ENCODE measurements at regions not wholly inside any gene's neighbourhood (a gene's known extent, or its start where the extent isn't known, plus 50 kb on each side); places are given as distances from the start of the nearest gene placed in this dataset.
"Not testable (repeated sequence)": the region's sequence is repeated elsewhere in the genome, so short reads cannot be mapped to it uniquely, and the experiment has no call there.

DNA sequence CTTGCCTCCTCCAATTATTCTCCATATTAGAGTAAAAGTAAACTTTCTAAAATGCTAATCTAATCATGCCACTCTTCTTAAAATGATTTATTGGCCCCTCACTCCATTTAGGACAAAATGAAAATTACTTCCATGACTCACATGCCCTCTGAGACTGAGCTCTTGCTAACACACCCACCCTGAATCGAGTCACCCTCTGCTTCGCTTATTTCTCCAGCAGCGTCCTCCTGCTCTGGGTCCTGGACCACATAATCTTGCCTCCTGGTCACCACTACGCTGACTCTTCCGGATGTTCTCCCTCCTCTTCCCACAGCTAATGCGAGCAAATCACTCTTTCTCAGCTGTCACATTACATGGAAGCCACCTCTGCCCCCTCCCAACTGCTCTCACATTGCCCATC is 384.0 kb upstream of the FZD8 start:
- no peak for DNase-seq

DNA sequence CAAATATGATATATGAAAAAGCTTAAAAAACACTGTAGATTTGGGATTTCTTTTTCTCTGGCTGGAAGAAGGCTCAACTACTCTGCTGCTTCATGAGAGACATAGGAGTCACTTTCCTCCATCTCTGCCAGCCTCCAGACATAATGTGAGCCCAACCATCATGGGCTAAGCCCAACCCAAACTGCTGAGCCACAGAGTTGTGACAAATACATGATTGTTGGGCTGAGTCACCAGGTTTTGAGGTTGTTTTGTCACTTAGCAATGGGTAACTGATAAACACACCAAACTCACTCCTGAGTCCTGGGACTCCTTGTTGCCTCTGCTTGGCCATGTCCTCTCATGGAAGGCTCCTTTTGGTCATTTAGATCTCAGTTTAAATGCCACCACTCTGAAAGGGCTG is 381.8 kb upstream of the FZD8 start:
- no peak for DNase-seq

DNA sequence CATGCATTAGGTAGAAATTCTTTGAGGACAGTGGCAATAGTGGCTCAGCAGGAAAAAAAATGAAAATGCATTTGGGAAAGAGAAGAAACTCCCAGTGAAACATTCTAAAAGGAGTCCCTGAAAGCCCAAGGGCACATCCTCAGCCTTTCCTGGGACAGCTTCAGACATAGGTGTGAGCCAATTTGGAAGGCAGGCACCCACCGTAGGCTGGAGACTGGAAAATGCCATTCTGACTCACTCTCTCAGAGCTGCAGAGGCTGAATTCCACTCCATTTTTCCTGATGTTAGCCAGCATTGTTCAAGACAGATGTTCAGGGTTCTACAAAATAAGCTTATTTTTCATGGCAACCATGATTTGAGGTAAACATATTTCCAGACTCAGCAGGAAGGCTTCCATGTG is 379.0 kb upstream of the FZD8 start:
- DNase-seq: no peak

DNA sequence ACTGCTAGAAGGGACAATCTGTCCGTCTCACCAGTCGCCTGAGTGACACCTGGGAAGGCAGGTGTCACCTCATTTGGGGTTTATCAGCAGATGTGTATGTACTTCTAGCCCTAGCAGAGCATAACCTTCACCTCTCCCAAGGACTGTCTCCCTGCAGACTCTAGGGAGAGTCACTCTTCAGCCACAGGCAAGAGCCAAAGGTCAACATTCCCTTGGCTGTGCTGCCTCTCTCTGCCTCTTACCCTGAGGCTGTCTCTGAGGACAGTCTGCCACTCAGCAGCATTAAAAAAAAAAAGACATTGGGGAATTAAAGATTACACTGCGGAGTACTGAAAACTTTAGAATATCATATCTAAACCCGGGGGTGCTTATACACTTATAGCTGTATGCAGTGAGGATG is 377.7 kb upstream of the FZD8 start:
- no peak for DNase-seq

DNA sequence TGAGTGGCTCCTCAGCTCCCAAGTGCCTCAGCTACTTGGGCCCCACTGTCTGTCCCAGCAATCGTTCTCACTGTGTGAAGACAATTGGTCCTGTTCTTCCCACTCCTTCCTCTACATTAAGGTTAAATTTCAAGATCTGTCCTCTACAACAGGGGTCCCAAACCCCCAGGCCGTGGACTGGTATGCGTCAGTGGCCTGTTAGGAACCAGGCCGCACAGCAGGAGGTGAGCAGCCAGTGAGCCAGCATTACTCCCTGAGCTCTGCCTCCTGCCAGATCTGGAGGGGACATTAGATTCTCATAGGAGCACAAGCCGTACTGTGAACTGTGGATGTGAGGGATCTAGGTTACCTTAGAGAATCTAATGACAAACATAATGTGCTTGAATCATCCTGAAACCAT is 376.9 kb upstream of the FZD8 start:
- DNase-seq: no peak

DNA sequence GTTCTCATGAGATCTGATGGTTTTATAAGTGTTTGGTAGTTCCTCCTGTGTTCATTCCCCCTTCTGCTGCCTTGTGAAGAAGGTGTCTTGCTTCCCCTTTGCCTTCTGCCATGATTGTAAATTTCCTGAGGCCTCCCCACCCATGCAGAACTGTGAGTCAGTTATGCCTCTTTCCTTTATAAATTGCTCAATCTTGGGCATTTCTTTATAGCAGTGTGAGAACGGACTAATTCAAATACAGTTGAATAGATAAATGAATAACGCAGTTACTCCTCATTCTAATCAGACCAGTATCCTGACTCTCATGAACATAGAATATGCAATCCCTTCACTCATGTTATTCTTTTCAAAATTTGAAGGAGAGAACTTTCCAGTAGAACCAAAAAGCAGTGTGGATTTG is 375.0 kb upstream of the FZD8 start:
- DNase-seq: no peak

DNA sequence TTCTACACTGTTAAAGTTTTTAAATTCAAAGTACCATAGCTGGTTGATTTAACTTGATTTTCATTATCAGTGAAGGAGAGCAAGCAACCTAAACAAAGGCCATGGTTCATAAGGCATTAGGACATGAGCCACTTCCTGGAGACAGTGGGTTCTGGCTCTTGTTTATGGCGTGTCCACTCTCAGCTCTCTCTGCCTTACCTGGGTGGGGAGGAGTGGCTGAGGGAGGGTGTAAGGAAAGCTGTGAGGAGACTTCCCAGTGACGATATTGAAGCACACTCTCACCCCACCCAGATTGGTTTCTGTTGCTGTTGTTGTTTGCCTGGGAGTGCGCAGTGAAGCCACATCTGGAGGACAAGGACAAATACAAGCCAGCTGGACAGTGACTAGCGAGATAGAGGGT is 365.3 kb upstream of the FZD8 start:
- no peak for DNase-seq

DNA sequence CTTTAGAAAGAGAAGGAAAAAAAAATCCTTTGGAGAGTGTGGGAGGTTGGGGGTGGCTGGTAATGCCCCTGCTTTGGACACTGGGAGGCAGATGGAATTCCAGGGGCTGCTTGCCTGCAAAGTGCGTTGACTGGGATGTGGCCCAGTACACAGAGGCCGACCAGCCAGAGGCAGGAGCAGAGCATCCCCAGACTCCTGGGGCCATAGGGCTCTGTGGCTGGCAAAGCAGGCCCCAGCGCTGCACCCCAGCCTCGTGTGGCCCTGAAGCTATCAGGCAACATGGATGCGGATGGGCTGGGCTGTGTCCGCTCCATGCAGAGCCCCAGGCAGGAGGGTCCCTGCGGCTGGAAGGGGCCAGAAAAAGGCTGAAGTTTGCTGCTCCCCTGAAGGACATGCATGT is 361.6 kb upstream of the FZD8 start:
- no peak for DNase-seq

DNA sequence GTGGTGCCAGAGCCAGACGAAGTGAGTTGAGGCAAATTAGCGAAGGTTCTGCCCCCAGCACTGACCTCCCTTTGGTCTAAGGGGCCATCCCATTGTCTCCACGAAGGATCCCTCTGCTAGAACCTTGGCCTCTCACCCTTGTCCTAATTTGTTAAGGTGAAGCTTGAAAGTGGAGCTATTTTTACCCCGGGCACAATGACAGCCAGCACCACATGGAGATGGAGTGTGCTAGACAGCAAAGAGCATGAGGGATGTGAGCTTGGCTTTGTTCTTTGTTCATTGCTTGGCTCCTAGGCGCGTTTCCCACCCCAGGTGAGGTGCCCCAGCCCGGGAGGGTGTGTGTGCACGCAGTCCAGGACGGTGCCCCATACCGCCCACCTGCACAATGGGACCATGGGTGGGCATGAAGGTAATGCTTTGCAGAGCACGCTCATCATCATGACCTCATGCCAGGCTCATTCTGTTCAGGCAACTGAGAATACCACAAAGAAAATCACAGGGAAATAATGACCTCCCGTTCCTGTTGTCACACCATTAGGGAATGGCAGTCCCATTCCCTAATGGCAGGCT is 361.0 kb upstream of the FZD8 start:
- DNase-seq: no peak

DNA sequence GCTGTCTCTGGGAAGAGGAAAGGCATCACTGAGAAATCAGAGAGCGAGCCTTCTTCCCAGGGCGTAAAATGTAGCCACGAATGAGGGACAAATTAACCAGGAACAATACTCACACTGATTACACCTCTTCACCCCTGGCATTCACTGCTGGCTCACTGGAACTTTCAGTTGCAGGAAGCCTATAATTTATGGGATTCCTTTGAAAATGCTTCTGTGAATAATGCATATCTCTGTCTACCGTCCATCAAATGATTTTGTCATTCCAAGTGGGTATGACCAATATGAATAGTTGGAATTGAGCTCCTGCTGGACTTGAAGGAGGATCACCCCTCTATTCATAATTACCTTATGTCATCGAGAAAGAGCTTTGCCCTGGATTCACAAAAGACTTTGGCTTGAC is 360.3 kb upstream of the FZD8 start:
- no peak for DNase-seq

DNA sequence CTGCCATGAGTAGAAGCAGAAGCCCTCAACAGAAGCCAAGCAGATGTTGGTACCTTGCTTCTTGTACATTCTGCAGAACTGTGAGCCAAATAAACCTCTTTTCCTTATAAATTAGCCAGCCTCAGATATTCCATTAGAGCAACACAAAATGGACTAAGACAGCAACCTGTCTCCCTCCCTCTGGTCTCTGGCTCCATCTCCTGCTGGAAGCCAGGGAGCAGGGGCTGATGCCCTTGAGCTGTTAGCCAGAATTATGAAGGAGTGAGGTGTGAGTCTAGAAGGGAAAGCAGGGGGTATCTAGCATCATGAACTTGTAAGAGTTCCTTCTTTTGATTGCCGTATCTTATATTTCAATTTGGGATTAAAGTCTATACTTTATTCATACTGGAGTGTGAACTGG is 358.7 kb upstream of the FZD8 start:
- DNase-seq: not testable (repeated sequence)

DNA sequence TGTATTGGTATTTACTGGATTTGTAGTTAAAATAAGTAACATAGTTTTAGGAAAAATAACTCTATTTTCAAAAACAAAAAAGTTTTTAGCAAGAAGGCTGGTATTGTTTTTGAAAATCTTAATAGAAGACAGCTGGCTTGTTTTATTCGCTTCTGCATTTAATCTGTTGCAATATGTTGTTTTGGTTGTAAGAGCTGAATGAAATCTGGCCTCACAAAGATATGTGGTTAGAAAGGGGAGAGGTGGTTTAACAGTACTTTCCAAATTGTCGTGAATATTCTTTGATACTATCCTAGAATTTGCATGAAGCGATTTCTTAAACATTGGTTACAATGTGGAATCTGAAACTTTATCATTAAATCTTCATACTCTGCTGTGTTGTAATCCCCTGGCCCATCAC is 355.9 kb upstream of the FZD8 start:
- no peak for DNase-seq

DNA sequence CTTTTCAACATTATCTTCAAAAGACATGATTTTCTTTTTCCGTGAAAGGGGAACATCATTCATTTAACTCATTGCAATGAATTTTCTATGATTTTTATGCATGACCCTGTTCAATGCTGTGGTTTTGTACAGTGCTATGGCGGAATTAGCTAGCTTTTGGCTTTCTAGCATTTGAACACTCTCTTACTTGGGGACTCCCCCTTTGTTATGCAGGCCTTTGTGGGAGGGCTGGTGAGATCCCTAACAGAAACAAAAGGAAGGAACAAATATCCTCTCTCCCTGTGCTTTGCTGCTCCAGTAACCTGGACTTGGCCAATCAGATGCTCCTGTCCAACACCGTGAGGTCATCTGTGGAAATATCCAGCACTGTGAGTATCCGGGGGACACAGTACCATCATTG is 353.4 kb upstream of the FZD8 start:
- DNase-seq: no peak

DNA sequence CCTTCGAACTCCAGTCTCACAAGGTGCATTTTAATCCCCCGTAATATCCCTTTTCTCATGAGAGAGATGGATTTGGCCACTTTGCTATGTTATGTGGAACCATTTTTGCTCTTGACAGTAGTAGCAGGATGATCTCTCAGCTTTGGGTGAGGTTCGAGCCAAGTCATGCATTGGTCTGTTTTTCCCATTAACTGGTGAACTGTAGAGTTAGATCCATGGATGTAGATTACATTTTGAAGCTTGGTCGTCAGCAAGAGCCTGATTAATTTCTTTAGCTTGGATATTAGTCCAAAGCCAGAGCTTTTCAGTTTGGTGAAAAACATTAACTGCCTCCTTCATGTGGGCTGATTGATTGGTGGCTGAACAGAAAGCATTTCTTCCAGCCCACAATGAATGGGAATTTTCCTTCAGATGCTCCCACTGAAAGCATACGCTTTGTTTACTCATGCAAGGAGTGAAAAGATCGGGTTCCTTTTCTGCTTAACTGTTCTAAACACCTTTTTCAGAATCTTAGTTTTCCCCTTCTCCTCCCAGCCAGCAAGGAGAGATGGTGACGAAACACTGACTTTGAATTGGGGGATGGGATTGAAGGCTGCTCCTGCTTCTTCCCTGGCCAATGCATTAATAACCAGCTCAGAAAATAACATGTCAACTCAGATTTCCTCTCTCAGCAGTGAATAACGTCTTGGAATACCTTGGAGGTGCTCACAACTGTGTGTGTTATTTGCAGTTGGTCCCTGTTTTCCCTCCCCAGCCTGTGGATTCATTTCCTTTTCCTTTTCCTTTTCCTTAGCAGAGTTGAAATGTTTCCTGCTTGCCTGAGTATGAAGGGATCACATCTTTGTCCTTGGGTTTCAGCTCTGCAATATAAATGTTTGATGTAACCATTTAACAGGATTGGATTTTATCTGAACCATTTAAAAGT is 351.8 kb upstream of the FZD8 start:
- no peak for DNase-seq

DNA sequence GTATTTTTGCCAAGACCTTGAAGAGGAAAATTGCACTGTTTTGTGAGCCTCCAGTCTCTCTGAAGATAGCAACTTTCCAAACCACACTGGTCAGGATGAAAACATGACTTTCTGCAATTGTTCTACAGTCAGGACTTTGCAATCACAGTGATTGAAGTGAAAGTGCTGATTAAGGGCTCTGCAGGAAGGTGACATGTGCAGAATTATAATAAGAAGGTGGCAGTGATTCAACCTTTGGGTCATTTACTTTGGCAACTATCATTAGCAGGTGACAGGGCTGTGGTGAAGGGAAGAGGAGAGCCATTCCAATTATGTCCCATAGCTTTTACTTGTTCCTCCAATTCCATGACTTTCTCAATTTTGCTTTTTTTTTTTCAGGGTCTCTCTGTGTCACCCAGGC is 350.0 kb upstream of the FZD8 start:
- no peak for DNase-seq

DNA sequence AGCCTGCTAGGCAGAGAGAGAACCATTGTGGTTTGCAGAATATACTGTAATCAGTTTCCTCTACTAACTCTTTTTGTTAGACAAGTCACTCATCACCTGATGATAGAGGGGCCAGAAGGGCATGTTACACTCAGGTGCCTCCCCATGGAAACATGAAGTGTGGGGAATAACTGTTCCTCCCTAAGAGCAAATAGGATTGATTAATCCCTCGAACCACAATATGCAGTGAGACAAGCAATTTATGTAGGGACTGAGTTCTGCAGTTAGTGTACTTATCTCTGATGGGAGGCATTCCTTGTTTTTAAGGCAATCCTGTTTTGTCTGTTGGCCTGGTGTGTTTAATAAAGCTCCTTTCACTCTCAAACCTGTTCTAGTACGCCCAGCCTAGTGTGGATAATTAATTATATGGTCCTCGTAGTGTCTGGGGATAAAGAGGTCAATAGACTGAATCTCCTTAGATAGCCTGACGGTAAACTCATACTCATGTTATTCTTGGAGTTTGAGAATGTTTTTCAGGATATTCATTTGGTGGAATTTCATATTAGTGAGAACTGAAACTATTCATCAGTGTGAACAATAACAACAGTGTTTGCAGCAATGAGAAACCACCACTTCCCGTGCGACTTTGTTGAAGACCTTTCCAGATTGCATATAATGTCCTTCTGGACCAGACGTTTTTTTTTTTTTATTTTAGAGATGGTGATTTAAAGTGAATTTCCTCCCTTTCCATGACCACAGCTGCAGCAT is 344.8 kb upstream of the FZD8 start:
- no peak for DNase-seq

DNA sequence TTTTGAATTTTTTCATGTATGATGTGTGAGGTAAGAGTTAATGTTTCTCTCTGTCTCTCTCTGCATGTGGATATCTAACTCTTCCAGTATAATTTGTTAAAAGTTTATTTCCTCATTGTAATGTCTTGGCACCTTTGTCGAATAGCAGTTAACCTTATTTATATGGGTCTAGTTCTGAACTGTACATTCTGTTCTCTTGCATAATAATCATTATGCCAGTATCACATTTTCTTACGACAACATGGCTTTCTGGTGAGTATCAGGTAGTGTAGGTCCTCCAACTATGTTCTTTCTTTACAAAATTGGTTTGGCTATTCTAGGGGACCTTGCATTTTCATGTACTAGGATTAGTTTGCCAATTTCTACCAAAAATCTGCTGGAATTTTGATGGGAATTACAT is 337.0 kb upstream of the FZD8 start:
- no peak for DNase-seq

DNA sequence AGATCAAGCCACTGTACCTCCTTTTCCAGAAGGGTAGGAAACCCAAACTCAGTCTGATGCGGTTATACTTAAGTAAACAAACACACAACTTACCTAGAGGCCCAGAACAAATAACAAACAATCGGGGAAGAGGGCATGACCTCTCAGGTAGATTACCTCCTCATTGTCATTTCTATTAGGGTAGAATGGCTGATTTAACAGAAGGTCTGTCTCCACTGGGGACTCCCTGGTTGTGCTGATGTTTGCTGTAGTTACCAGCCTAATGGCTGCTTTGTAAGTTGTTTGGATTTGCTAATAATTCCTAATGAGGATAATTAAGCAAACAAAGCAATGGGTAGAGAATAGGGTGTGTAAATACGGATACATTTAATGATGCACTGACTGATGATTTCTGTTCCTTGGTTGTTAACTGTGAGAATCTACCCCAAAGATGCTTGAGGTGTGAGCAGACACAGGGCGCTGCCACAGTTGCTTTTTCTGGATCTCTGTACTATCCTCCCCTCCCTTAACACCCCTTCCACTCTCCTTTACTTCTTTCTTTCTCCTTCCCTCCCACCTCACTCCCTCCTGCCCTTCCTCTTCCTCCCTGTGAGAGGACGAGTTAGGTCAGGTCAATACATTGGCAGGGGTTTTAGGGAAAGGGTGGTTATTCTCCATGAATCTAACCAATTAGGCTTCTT is 332.0 kb upstream of the FZD8 start:
- DNase-seq: not testable (repeated sequence)

DNA sequence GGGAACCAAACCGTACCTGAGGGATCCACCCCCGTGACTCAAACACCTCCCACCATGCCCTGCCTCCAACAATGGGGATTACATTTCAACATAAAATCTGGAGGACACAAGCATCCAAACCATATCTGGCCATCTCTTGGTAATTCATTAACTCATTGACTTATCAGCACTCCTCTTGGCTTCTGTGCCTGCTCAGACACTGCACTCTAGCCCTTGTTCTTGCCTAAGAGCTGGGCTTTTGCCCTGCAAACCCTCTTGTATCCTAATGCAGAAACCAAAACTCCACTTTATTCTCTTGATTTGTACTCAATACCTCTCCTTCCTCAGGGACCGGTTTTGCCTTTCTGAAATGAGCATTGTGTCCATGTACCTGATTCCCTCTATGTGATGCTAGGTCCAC is 330.2 kb upstream of the FZD8 start:
- no peak for DNase-seq

DNA sequence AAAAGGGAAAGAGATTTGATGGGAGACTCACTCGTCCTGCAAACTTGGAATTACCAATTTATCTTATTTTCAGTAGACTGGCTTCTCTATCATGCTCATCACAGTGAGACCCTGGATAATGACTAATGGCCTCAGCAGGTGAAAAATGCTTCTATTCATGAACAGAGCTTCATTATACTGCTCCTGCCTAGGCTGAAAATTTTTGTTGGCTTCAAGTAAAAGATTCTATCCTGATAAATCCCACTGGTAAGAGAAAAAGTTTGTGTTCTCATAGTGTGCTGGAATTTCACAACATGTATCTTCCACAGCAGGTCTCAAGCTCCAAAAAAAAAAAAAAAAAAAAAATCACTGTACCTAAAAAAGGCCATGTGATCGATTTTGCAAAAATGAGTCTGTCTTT is 329.3 kb upstream of the FZD8 start:
- DNase-seq: no peak

DNA sequence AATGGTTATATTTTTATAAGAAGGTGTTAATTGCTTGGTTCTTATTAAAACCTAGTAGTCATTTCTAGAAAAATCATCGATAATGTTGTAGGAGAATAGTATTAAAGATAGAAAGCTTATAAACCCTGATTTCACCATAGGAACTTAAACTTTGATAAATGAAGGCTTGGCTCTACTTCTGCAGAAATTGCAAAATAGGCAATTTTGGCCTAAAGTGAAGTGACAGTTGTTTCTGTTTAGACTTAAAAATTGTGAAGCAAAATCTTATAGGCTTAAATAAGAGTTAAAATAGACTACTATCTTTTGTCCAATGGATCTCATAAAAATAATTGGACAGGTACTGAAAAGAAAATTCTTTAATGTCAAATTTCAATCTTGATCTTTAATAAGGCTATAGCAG is 321.6 kb upstream of the FZD8 start:
- DNase-seq: no peak

DNA sequence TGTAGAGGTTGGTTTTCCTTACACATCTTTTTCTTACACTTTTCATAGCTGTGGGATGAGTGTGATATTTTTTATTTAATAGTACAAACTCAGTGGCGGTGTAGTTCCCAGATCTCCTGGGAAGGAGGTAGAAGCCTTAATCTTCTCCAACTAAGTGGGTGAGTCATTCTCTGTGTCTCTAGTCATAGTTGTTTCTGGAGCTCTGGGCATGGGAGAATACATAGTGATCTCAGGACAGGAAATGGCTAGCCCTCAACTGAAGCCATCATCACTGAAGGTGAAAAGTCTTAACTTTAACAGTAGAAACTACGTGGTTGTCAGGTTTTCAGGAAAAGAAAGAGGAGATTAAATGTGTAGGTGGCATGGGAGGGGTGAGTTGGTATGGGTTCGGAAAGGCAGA is 319.4 kb upstream of the FZD8 start:
- no peak for DNase-seq

DNA sequence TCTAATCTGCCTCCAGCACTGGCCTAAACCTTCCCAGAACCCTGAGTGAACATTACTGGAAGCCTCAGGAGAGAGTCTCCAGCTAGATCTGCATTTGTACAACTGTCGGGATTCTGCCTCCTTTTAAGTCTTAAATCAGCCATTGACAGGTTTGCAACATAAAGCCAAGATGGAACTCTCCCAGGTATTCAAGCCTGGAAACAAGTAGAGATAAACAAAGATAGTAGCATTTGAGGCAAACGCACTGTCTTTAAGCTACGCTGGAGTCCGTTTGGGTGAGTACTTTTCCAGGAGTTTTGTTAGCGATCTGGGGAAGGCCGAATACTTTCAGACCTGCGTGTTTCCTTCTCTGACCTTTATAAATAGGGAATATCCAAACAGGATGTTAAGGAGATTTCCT is 317.2 kb upstream of the FZD8 start:
- DNase-seq: no peak

DNA sequence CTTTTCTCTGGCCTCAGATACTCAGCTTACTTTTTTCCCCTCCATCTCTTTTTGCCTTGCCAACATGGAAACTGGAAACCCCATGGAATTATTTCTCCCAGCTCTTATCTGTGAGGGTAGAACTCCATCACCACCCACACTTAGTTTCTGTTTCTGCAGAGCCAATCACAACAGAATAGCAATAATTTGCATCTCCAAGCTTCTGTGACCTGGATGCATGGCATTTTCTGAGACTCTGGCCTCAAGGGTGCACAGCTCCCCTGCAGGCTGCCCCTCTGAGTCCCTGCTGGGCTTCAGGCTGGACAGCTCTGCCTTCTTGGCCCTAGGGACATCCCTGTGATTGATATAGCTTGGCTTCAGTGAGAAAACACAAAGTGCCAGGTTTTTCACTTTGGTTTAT is 316.5 kb upstream of the FZD8 start:
- not testable (repeated sequence) for DNase-seq

Measured in NCI-H226 (cell line).